ENCODE measurements at regions not wholly inside any gene's neighbourhood (a gene's known extent, or its start where the extent isn't known, plus 50 kb on each side); places are given as distances from the start of the nearest gene placed in this dataset.

GRCh38 chr20:53833333-53834061, 236.9 kb downstream of the BCAS1 start:
- H3K9ac ChIP-seq (ENCODE audit: insufficient read length, low read depth), result no peak overlapping the region
- no peak overlapping the region for H3K4me3 ChIP-seq (ENCODE audit: insufficient read length, low read depth)
- no peaks in the 10 kb centered on the region for H3K36me3 ChIP-seq (ENCODE audit: insufficient read depth, insufficient read length, low read length)
- H3K27me3 ChIP-seq (ENCODE audit: insufficient read depth, insufficient read length), result no peaks in the 10 kb centered on the region
- TF ChIP-seq ZNF274 (IDR thresholded peaks at IDR 0.05; ENCODE audit: low read depth, low read length) (no peak), YY1 (IDR thresholded peaks at IDR 0.05; ENCODE audit: insufficient read depth, insufficient read length) (no peak), SUZ12 (IDR thresholded peaks at IDR 0.05; ENCODE audit: extremely low read depth, insufficient read depth, insufficient read length) (no peak)
- H3K4me1 ChIP-seq (ENCODE audit: insufficient read depth, insufficient read length), result no peaks in the 10 kb centered on the region
- no peak for DNase-seq (ENCODE audit: low read depth, low spot score)
- H3K9me3 ChIP-seq (ENCODE audit: insufficient read depth, low read length), result 0 out of 2 replicates have a peak, but pooled peaks cover 8% of the 10 kb centered on the region

- no peaks in the 10 kb centered on the region for H3K4me1 ChIP-seq (ENCODE audit: insufficient read depth, insufficient read length)
- no peak overlapping the region for H3K9ac ChIP-seq (ENCODE audit: insufficient read length, low read depth)
- H3K27me3 ChIP-seq (ENCODE audit: insufficient read depth, insufficient read length), result no peaks in the 10 kb centered on the region
- H3K4me3 ChIP-seq (ENCODE audit: insufficient read length, low read depth), result no peak overlapping the region
- no peak for TF ChIP-seq YY1 (IDR thresholded peaks at IDR 0.05; ENCODE audit: insufficient read depth, insufficient read length)
- no peak for TF ChIP-seq SUZ12 (IDR thresholded peaks at IDR 0.05; ENCODE audit: extremely low read depth, insufficient read depth, insufficient read length)
- TF ChIP-seq ZNF274 (IDR thresholded peaks at IDR 0.05; ENCODE audit: low read depth, low read length), result no peak
- H3K9me3 ChIP-seq (ENCODE audit: insufficient read depth, low read length), result 0 out of 2 replicates have a peak, but pooled peaks cover 8% of the 10 kb centered on the region
- DNase-seq (ENCODE audit: low read depth, low spot score), result no peak
- no peaks in the 10 kb centered on the region for H3K36me3 ChIP-seq (ENCODE audit: insufficient read depth, insufficient read length, low read length)
These were observed 237.9 kb downstream of the BCAS1 start for GRCh38 chr20:53832499-53832898.

GRCh38 chr20:53831812-53832211, 238.2 kb upstream of the ZNF217 start:
- H3K4me3 ChIP-seq (ENCODE audit: insufficient read length, low read depth), result no peak overlapping the region
- no peaks in the 10 kb centered on the region for H3K36me3 ChIP-seq (ENCODE audit: insufficient read depth, insufficient read length, low read length)
- H3K9me3 ChIP-seq (ENCODE audit: insufficient read depth, low read length), result 0 out of 2 replicates have a peak, but pooled peaks cover 8% of the 10 kb centered on the region
- H3K4me1 ChIP-seq (ENCODE audit: insufficient read depth, insufficient read length), result no peaks in the 10 kb centered on the region
- H3K27me3 ChIP-seq (ENCODE audit: insufficient read depth, insufficient read length), result no peaks in the 10 kb centered on the region
- no peak for TF ChIP-seq YY1 (IDR thresholded peaks at IDR 0.05; ENCODE audit: insufficient read depth, insufficient read length)
- no peak for DNase-seq (ENCODE audit: low read depth, low spot score)
- H3K9ac ChIP-seq (ENCODE audit: insufficient read length, low read depth), result no peak overlapping the region

- H3K27me3 ChIP-seq (ENCODE audit: insufficient read depth, insufficient read length), result no peaks in the 10 kb centered on the region
- TF ChIP-seq SUZ12 (IDR thresholded peaks at IDR 0.05; ENCODE audit: extremely low read depth, insufficient read depth, insufficient read length), result no peak
- no peak for TF ChIP-seq ZNF274 (IDR thresholded peaks at IDR 0.05; ENCODE audit: low read depth, low read length)
- no peak for TF ChIP-seq YY1 (IDR thresholded peaks at IDR 0.05; ENCODE audit: insufficient read depth, insufficient read length)
- no peak overlapping the region for H3K4me3 ChIP-seq (ENCODE audit: insufficient read length, low read depth)
- 0 out of 2 replicates have a peak, but pooled peaks cover 8% of the 10 kb centered on the region for H3K9me3 ChIP-seq (ENCODE audit: insufficient read depth, low read length)
- no peaks in the 10 kb centered on the region for H3K4me1 ChIP-seq (ENCODE audit: insufficient read depth, insufficient read length)
- H3K9ac ChIP-seq (ENCODE audit: insufficient read length, low read depth), result no peak overlapping the region
- no peaks in the 10 kb centered on the region for H3K36me3 ChIP-seq (ENCODE audit: insufficient read depth, insufficient read length, low read length)
- no peak for DNase-seq (ENCODE audit: low read depth, low spot score)
These were observed 237.6 kb upstream of the ZNF217 start for GRCh38 chr20:53831228-53831627.

- Histone ChIP-seq H3K27me3 (ENCODE audit: insufficient read depth, insufficient read length) (no peaks in the 10 kb centered on the region), H3K4me1 (ENCODE audit: insufficient read depth, insufficient read length) (no peaks in the 10 kb centered on the region), H3K9ac (ENCODE audit: insufficient read length, low read depth) (no peak overlapping the region), H3K9me3 (ENCODE audit: insufficient read depth, low read length) (0 out of 2 replicates have a peak, but pooled peaks cover 8% of the 10 kb centered on the region), H3K4me3 (ENCODE audit: insufficient read length, low read depth) (no peak overlapping the region), H3K36me3 (ENCODE audit: insufficient read depth, insufficient read length, low read length) (no peaks in the 10 kb centered on the region)
- TF ChIP-seq YY1 (IDR thresholded peaks at IDR 0.05; ENCODE audit: insufficient read depth, insufficient read length) (no peak), ZNF274 (IDR thresholded peaks at IDR 0.05; ENCODE audit: low read depth, low read length) (no peak), SUZ12 (IDR thresholded peaks at IDR 0.05; ENCODE audit: extremely low read depth, insufficient read depth, insufficient read length) (no peak)
- no peak for DNase-seq (ENCODE audit: low read depth, low spot score)
These were observed 236.3 kb upstream of the ZNF217 start for GRCh38 chr20:53829724-53830521.

- Histone ChIP-seq H3K27me3 (ENCODE audit: insufficient read depth, insufficient read length) (no peaks in the 10 kb centered on the region), H3K4me3 (ENCODE audit: insufficient read length, low read depth) (no peak overlapping the region), H3K9ac (ENCODE audit: insufficient read length, low read depth) (peak overlapping the region; percentile 29), H3K4me1 (ENCODE audit: insufficient read depth, insufficient read length) (no peaks in the 10 kb centered on the region), H3K36me3 (ENCODE audit: insufficient read depth, insufficient read length, low read length) (no peaks in the 10 kb centered on the region), H3K9me3 (ENCODE audit: insufficient read depth, low read length) (0 out of 2 replicates have a peak, but pooled peaks cover 8% of the 10 kb centered on the region)
- TF ChIP-seq ZNF274 (IDR thresholded peaks at IDR 0.05; ENCODE audit: low read depth, low read length), result no peak
- TF ChIP-seq YY1 (IDR thresholded peaks at IDR 0.05; ENCODE audit: insufficient read depth, insufficient read length), result no peak
- no peak for TF ChIP-seq SUZ12 (IDR thresholded peaks at IDR 0.05; ENCODE audit: extremely low read depth, insufficient read depth, insufficient read length)
- no peak for DNase-seq (ENCODE audit: low read depth, low spot score)
These were observed 235.7 kb upstream of the ZNF217 start for GRCh38 chr20:53829255-53829723.

- Histone ChIP-seq H3K4me1 (ENCODE audit: insufficient read depth, insufficient read length) (no peaks in the 10 kb centered on the region), H3K27me3 (ENCODE audit: insufficient read depth, insufficient read length) (no peaks in the 10 kb centered on the region), H3K9me3 (ENCODE audit: insufficient read depth, low read length) (0 out of 2 replicates have a peak, but pooled peaks cover 8% of the 10 kb centered on the region), H3K4me3 (ENCODE audit: insufficient read length, low read depth) (no peak overlapping the region), H3K36me3 (ENCODE audit: insufficient read depth, insufficient read length, low read length) (no peaks in the 10 kb centered on the region), H3K9ac (ENCODE audit: insufficient read length, low read depth) (peak overlapping the region; percentile 29)
- TF ChIP-seq YY1 (IDR thresholded peaks at IDR 0.05; ENCODE audit: insufficient read depth, insufficient read length) (no peak), SUZ12 (IDR thresholded peaks at IDR 0.05; ENCODE audit: extremely low read depth, insufficient read depth, insufficient read length) (no peak), ZNF274 (IDR thresholded peaks at IDR 0.05; ENCODE audit: low read depth, low read length) (no peak)
- DNase-seq (ENCODE audit: low read depth, low spot score), result peak; percentile 44
These were observed 235.1 kb upstream of the ZNF217 start for GRCh38 chr20:53828682-53829254.
